ENCODE measurements at regions not wholly inside any gene's neighbourhood (a gene's known extent, or its start where the extent isn't known, plus 50 kb on each side); places are given as distances from the start of the nearest gene placed in this dataset.

- no peak for DNase-seq
Observed at GRCh38 chr5:4079831-4080230, 484.2 kb downstream of the IRX1 start.

GRCh38 chr5:4080370-4080769, 484.7 kb downstream of the IRX1 start:
- DNase-seq = no peak

- DNase-seq = no peak
Observed at GRCh38 chr5:4081059-4081458, 485.4 kb downstream of the IRX1 start.

- DNase-seq = no peak
Observed at GRCh38 chr5:4081466-4081865, 485.8 kb downstream of the IRX1 start.

GRCh38 chr5:4082966-4083564, 487.4 kb downstream of the IRX1 start:
- no peak for DNase-seq

GRCh38 chr5:4083591-4084337, 488.1 kb downstream of the IRX1 start:
- DNase-seq = no peak

- DNase-seq = no peak
Observed at GRCh38 chr5:4086081-4086480, 490.4 kb downstream of the IRX1 start.

GRCh38 chr5:4087110-4087509, 491.5 kb downstream of the IRX1 start:
- DNase-seq = no peak

- no peak for DNase-seq
Observed at GRCh38 chr5:4089087-4089486, 493.5 kb downstream of the IRX1 start.

GRCh38 chr5:4093236-4093635, 497.6 kb downstream of the IRX1 start:
- DNase-seq = no peak

- DNase-seq = no peak
Observed at GRCh38 chr5:4093970-4094369, 498.3 kb downstream of the IRX1 start.

- no peak for DNase-seq
Observed at GRCh38 chr5:4095918-4096630, 500.4 kb downstream of the IRX1 start.

GRCh38 chr5:4097199-4097598, 501.6 kb downstream of the IRX1 start:
- DNase-seq = no peak

GRCh38 chr5:4098226-4098625, 502.6 kb downstream of the IRX1 start:
- no peak for DNase-seq

GRCh38 chr5:4099386-4099785, 503.8 kb downstream of the IRX1 start:
- no peak for DNase-seq

GRCh38 chr5:4100739-4101138, 505.1 kb downstream of the IRX1 start:
- no peak for DNase-seq

- DNase-seq = no peak
Observed at GRCh38 chr5:4101189-4101588, 505.6 kb downstream of the IRX1 start.

- no peak for DNase-seq
Observed at GRCh38 chr5:4104831-4105597, 509.4 kb downstream of the IRX1 start.

GRCh38 chr5:4108690-4109089, 513.1 kb downstream of the IRX1 start:
- DNase-seq = no peak

GRCh38 chr5:4113426-4113825, 517.8 kb downstream of the IRX1 start:
- no peak for DNase-seq

GRCh38 chr5:4113905-4114304, 518.3 kb downstream of the IRX1 start:
- DNase-seq = no peak

GRCh38 chr5:4114452-4114851, 518.8 kb downstream of the IRX1 start:
- DNase-seq = no peak

All from right lung (tissue), 2 donors.